ENCODE measurements at regions not wholly inside any gene's neighbourhood (a gene's known extent, or its start where the extent isn't known, plus 50 kb on each side); places are given as distances from the start of the nearest gene placed in this dataset.

GRCh38 chr3:90025019-90025418, 917.6 kb downstream of the EPHA3 start:
- Histone ChIP-seq H2BK5ac (ENCODE audit: low read length) (no peak overlapping the region), H3K27me3 (ENCODE audit: insufficient read depth, low read length, poor library complexity) (no peaks in the 10 kb centered on the region), H3K4me1 (ENCODE audit: control insufficient read depth, low read depth, low read length) (no peaks in the 10 kb centered on the region), H3K56ac (ENCODE audit: low read length) (no peak overlapping the region), H3K79me1 (ENCODE audit: low read length) (no peaks in the 10 kb centered on the region), H3K4ac (ENCODE audit: low read depth, low read length) (peak overlapping the region; percentile 81), H2BK15ac (replicated peaks; ENCODE audit: low read depth) (peak overlapping the region; percentile 92), H2AK5ac (ENCODE audit: low read length) (no peak overlapping the region), H3K18ac (ENCODE audit: low read length) (no peak overlapping the region), H4K5ac (ENCODE audit: low read length) (no peak overlapping the region), H3K27ac (ENCODE audit: low read depth, low read length) (no peak overlapping the region), H3K4me2 (ENCODE audit: low read length) (no peak overlapping the region), H2BK120ac (ENCODE audit: low read depth, low read length) (no peak overlapping the region), H3K79me2 (ENCODE audit: control insufficient read depth, insufficient read depth, low read length) (no peaks in the 10 kb centered on the region), H3K36me3 (ENCODE audit: control insufficient read depth, insufficient read depth, low read length) (no peaks in the 10 kb centered on the region), H3K9ac (ENCODE audit: low read length) (no peak overlapping the region), H3K23ac (ENCODE audit: low read length) (no peak overlapping the region), H4K8ac (ENCODE audit: low read depth, low read length) (no peak overlapping the region), H3K4me3 (ENCODE audit: low read length) (no peak overlapping the region)
- no CpG with 5 or more reads among the region's 2 CpGs for WGBS (ENCODE audit: extremely low coverage, insufficient coverage, low lambda C conversion rate)
- no peak for DNase-seq

- H3K23ac ChIP-seq (ENCODE audit: low read length) = no peak overlapping the region
- H3K79me2 ChIP-seq (ENCODE audit: control insufficient read depth, insufficient read depth, low read length) = no peaks in the 10 kb centered on the region
- H3K27ac ChIP-seq (ENCODE audit: low read depth, low read length) = no peak overlapping the region
- no peak for DNase-seq
- H2AK5ac ChIP-seq (ENCODE audit: low read length) = no peak overlapping the region
- peak overlapping the region; percentile 19 for H2BK15ac ChIP-seq (replicated peaks; ENCODE audit: low read depth)
- H3K4me2 ChIP-seq (ENCODE audit: low read length) = no peak overlapping the region
- no peaks in the 10 kb centered on the region for H3K4me1 ChIP-seq (ENCODE audit: control insufficient read depth, low read depth, low read length)
- H3K36me3 ChIP-seq (ENCODE audit: control insufficient read depth, insufficient read depth, low read length) = no peaks in the 10 kb centered on the region
- no peak overlapping the region for H3K56ac ChIP-seq (ENCODE audit: low read length)
- H2BK5ac ChIP-seq (ENCODE audit: low read length) = no peak overlapping the region
- H4K8ac ChIP-seq (ENCODE audit: low read depth, low read length) = no peak overlapping the region
- H4K5ac ChIP-seq (ENCODE audit: low read length) = no peak overlapping the region
- H2BK120ac ChIP-seq (ENCODE audit: low read depth, low read length) = no peak overlapping the region
- peak overlapping the region; percentile 47 for H3K18ac ChIP-seq (ENCODE audit: low read length)
- no peaks in the 10 kb centered on the region for H3K79me1 ChIP-seq (ENCODE audit: low read length)
- H3K9ac ChIP-seq (ENCODE audit: low read length) = no peak overlapping the region
- WGBS (ENCODE audit: extremely low coverage, insufficient coverage, low lambda C conversion rate) = no CpG with 5 or more reads among the region's 2 CpGs
- no peak overlapping the region for H3K4ac ChIP-seq (ENCODE audit: low read depth, low read length)
- no peak overlapping the region for H3K4me3 ChIP-seq (ENCODE audit: low read length)
- H3K27me3 ChIP-seq (ENCODE audit: insufficient read depth, low read length, poor library complexity) = no peaks in the 10 kb centered on the region
Observed at GRCh38 chr3:90026406-90026805, 919.0 kb downstream of the EPHA3 start.

- Histone ChIP-seq H3K4me3 (ENCODE audit: low read length) (no peak overlapping the region), H4K5ac (ENCODE audit: low read length) (no peak overlapping the region), H2BK5ac (ENCODE audit: low read length) (no peak overlapping the region), H3K4ac (ENCODE audit: low read depth, low read length) (no peak overlapping the region), H3K18ac (ENCODE audit: low read length) (no peak overlapping the region), H2AK5ac (ENCODE audit: low read length) (no peak overlapping the region), H2BK15ac (replicated peaks; ENCODE audit: low read depth) (no peak overlapping the region), H3K56ac (ENCODE audit: low read length) (no peak overlapping the region), H2BK120ac (ENCODE audit: low read depth, low read length) (no peak overlapping the region), H3K79me2 (ENCODE audit: control insufficient read depth, insufficient read depth, low read length) (no peaks in the 10 kb centered on the region), H3K23ac (ENCODE audit: low read length) (no peak overlapping the region), H3K36me3 (ENCODE audit: control insufficient read depth, insufficient read depth, low read length) (no peaks in the 10 kb centered on the region), H3K79me1 (ENCODE audit: low read length) (no peaks in the 10 kb centered on the region), H3K27ac (ENCODE audit: low read depth, low read length) (no peak overlapping the region), H3K4me1 (ENCODE audit: control insufficient read depth, low read depth, low read length) (peaks cover 10% of the 10 kb centered on the region), H4K8ac (ENCODE audit: low read depth, low read length) (no peak overlapping the region), H3K4me2 (ENCODE audit: low read length) (no peak overlapping the region), H3K27me3 (ENCODE audit: insufficient read depth, low read length, poor library complexity) (no peaks in the 10 kb centered on the region), H3K9ac (ENCODE audit: low read length) (no peak overlapping the region)
- DNase-seq = no peak
Observed at GRCh38 chr3:90031121-90031520, 923.7 kb downstream of the EPHA3 start.

GRCh38 chr3:90032980-90033641, 925.7 kb downstream of the EPHA3 start:
- Histone ChIP-seq H3K56ac (ENCODE audit: low read length) (peak overlapping the region; percentile 35), H3K79me2 (ENCODE audit: control insufficient read depth, insufficient read depth, low read length) (no peaks in the 10 kb centered on the region), H2BK5ac (ENCODE audit: low read length) (no peak overlapping the region), H3K9ac (ENCODE audit: low read length) (no peak overlapping the region), H2AK5ac (ENCODE audit: low read length) (no peak overlapping the region), H4K8ac (ENCODE audit: low read depth, low read length) (no peak overlapping the region), H3K4me3 (ENCODE audit: low read length) (no peak overlapping the region), H3K18ac (ENCODE audit: low read length) (peak overlapping the region; percentile 80), H3K23ac (ENCODE audit: low read length) (no peak overlapping the region), H3K36me3 (ENCODE audit: control insufficient read depth, insufficient read depth, low read length) (no peaks in the 10 kb centered on the region), H3K4ac (ENCODE audit: low read depth, low read length) (no peak overlapping the region), H3K79me1 (ENCODE audit: low read length) (no peaks in the 10 kb centered on the region), H2BK120ac (ENCODE audit: low read depth, low read length) (peak overlapping the region; percentile 98), H3K4me2 (ENCODE audit: low read length) (no peak overlapping the region), H2BK15ac (replicated peaks; ENCODE audit: low read depth) (peak overlapping the region; percentile 36), H3K27ac (ENCODE audit: low read depth, low read length) (peak overlapping the region; percentile 49), H4K5ac (ENCODE audit: low read length) (peak overlapping the region; percentile 28), H3K27me3 (ENCODE audit: insufficient read depth, low read length, poor library complexity) (no peaks in the 10 kb centered on the region), H3K4me1 (ENCODE audit: control insufficient read depth, low read depth, low read length) (peaks cover 10% of the 10 kb centered on the region)
- WGBS (ENCODE audit: extremely low coverage, insufficient coverage, low lambda C conversion rate) = no CpG with 5 or more reads among the region's 6 CpGs
- peak; percentile 54 for DNase-seq

GRCh38 chr3:90034038-90034437, 926.6 kb downstream of the EPHA3 start:
- no peak overlapping the region for H3K4me3 ChIP-seq (ENCODE audit: low read length)
- no peak overlapping the region for H3K4ac ChIP-seq (ENCODE audit: low read depth, low read length)
- H3K23ac ChIP-seq (ENCODE audit: low read length) = no peak overlapping the region
- H3K27ac ChIP-seq (ENCODE audit: low read depth, low read length) = no peak overlapping the region
- H3K9ac ChIP-seq (ENCODE audit: low read length) = no peak overlapping the region
- H3K4me2 ChIP-seq (ENCODE audit: low read length) = no peak overlapping the region
- no peak for DNase-seq
- peak overlapping the region; percentile 85 for H2BK120ac ChIP-seq (ENCODE audit: low read depth, low read length)
- no peak overlapping the region for H2BK5ac ChIP-seq (ENCODE audit: low read length)
- WGBS (ENCODE audit: extremely low coverage, insufficient coverage, low lambda C conversion rate) = no CpG with 5 or more reads among the region's 2 CpGs
- no peaks in the 10 kb centered on the region for H3K79me1 ChIP-seq (ENCODE audit: low read length)
- peak overlapping the region; percentile 38 for H3K56ac ChIP-seq (ENCODE audit: low read length)
- no peaks in the 10 kb centered on the region for H3K79me2 ChIP-seq (ENCODE audit: control insufficient read depth, insufficient read depth, low read length)
- no peak overlapping the region for H4K8ac ChIP-seq (ENCODE audit: low read depth, low read length)
- H4K5ac ChIP-seq (ENCODE audit: low read length) = no peak overlapping the region
- H3K36me3 ChIP-seq (ENCODE audit: control insufficient read depth, insufficient read depth, low read length) = no peaks in the 10 kb centered on the region
- no peak overlapping the region for H2BK15ac ChIP-seq (replicated peaks; ENCODE audit: low read depth)
- H3K27me3 ChIP-seq (ENCODE audit: insufficient read depth, low read length, poor library complexity) = no peaks in the 10 kb centered on the region
- no peak overlapping the region for H2AK5ac ChIP-seq (ENCODE audit: low read length)
- peaks cover 10% of the 10 kb centered on the region for H3K4me1 ChIP-seq (ENCODE audit: control insufficient read depth, low read depth, low read length)
- peak overlapping the region; percentile 56 for H3K18ac ChIP-seq (ENCODE audit: low read length)

GRCh38 chr3:90035643-90036042, 928.2 kb downstream of the EPHA3 start:
- Histone ChIP-seq H3K18ac (ENCODE audit: low read length) (peak overlapping the region; percentile 64), H2BK5ac (ENCODE audit: low read length) (no peak overlapping the region), H4K8ac (ENCODE audit: low read depth, low read length) (no peak overlapping the region), H3K4me1 (ENCODE audit: control insufficient read depth, low read depth, low read length) (peaks cover 10% of the 10 kb centered on the region), H4K5ac (ENCODE audit: low read length) (no peak overlapping the region), H2BK15ac (replicated peaks; ENCODE audit: low read depth) (no peak overlapping the region), H3K4me2 (ENCODE audit: low read length) (no peak overlapping the region), H2AK5ac (ENCODE audit: low read length) (no peak overlapping the region), H3K79me2 (ENCODE audit: control insufficient read depth, insufficient read depth, low read length) (no peaks in the 10 kb centered on the region), H3K4ac (ENCODE audit: low read depth, low read length) (peak overlapping the region; percentile 68), H3K79me1 (ENCODE audit: low read length) (no peaks in the 10 kb centered on the region), H2BK120ac (ENCODE audit: low read depth, low read length) (peak overlapping the region; percentile 36), H3K56ac (ENCODE audit: low read length) (peak overlapping the region; percentile 18), H3K36me3 (ENCODE audit: control insufficient read depth, insufficient read depth, low read length) (no peaks in the 10 kb centered on the region), H3K4me3 (ENCODE audit: low read length) (no peak overlapping the region), H3K27me3 (ENCODE audit: insufficient read depth, low read length, poor library complexity) (no peaks in the 10 kb centered on the region), H3K9ac (ENCODE audit: low read length) (no peak overlapping the region), H3K27ac (ENCODE audit: low read depth, low read length) (no peak overlapping the region), H3K23ac (ENCODE audit: low read length) (no peak overlapping the region)
- DNase-seq = peak; percentile 59
- WGBS (ENCODE audit: extremely low coverage, insufficient coverage, low lambda C conversion rate) = no CpG with 5 or more reads among the region's 1 CpG
